Vagina (tissue), 2 donors: ENCODE measurements at regions not wholly inside any gene's neighbourhood (a gene's known extent, or its start where the extent isn't known, plus 50 kb on each side); places are given as distances from the start of the nearest gene placed in this dataset.

Experiments
- POLR2AphosphoS5 ChIP-seq, 2 donors: sonication (generic); formaldehyde crosslinking; IDR thresholded peaks; one replicate each; pipeline ENCODE4 v1.9.0; 2017; ENCODE audit warnings: antibody characterized with exemption in 2 of 2, mild to moderate bottlenecking in 2 of 2, low read depth in 1 of 2; ENCODE audit not compliant: insufficient read depth in 1 of 2
- TF ChIP-seq, protein P1 (sequence below), 3 experiments: fragments of 450-650 bp in 2 of 3; fragments of 200-600 bp in 1 of 3; sonication (generic) in 1 of 3; IDR thresholded peaks; one replicate each; pipeline ENCODE4 v1.5.1; 2017 to 2019; ENCODE audit warnings: antibody characterized with exemption in 3 of 3, mild to moderate bottlenecking in 2 of 3, moderate library complexity in 2 of 3

DNA sequence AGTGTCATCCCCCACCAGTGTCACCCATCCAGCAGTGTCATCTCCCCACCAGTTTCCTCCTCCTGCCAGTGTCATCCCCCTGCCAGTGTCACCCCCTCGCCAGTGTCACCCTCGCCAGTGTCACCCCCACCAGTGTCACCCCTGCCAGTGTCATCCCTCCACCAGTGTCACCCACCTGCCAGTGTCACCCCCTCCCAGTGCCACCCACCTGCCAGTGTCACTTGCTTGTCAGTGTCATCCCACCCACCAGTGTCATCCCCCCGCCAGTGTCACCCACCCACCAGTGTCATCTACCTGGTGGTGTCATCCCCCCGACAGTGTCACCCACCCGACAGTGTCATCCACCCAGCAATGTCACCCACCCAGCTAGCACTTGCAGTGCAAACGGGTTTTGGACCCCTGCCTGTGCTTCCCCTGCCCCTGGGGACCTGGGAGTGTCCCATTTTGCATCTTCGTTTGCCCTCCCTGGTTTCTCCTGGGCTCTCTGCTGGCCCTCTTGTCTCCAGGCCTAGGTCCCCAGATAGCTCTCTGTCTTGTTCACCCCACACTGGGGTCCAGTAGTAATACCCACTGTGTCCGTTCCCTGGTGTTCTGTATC lies 99.8 kb upstream of the PRR20G start:
- TF ChIP-seq, protein P1, sequence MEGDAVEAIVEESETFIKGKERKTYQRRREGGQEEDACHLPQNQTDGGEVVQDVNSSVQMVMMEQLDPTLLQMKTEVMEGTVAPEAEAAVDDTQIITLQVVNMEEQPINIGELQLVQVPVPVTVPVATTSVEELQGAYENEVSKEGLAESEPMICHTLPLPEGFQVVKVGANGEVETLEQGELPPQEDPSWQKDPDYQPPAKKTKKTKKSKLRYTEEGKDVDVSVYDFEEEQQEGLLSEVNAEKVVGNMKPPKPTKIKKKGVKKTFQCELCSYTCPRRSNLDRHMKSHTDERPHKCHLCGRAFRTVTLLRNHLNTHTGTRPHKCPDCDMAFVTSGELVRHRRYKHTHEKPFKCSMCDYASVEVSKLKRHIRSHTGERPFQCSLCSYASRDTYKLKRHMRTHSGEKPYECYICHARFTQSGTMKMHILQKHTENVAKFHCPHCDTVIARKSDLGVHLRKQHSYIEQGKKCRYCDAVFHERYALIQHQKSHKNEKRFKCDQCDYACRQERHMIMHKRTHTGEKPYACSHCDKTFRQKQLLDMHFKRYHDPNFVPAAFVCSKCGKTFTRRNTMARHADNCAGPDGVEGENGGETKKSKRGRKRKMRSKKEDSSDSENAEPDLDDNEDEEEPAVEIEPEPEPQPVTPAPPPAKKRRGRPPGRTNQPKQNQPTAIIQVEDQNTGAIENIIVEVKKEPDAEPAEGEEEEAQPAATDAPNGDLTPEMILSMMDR (IDR thresholded peaks at IDR 0.05) = no peak
- no peak for TF ChIP-seq POLR2AphosphoS5 (IDR thresholded peaks at IDR 0.05; ENCODE audit: insufficient read depth in 1 of 2, low read depth in 1 of 2)
